Progenitor cell of endocrine pancreas (in vitro differentiated cells): ENCODE measurements at regions not wholly inside any gene's neighbourhood (a gene's known extent, or its start where the extent isn't known, plus 50 kb on each side); places are given as distances from the start of the nearest gene placed in this dataset.

ENCODE experiments used
- DNase-seq: peaks from one replicate; pipeline ENCODE4 v3.0.0; 2021; ENCODE audit warnings: low spot score; ENCODE audit not compliant: unreplicated experiment
- H3K27ac Mint-ChIP-seq: 2 replicates; pipeline ENCODE4 v1.8.0; 2021; ENCODE audit warnings: mild to moderate bottlenecking, moderate library complexity, mixed read lengths
- H3K27me3 Mint-ChIP-seq: 2 replicates; pipeline ENCODE4 v1.8.0; 2021; ENCODE audit warnings: mixed read lengths
- H3K36me3 Mint-ChIP-seq: 2 replicates; pipeline ENCODE4 v1.8.0; 2022; ENCODE audit warnings: mixed read lengths; ENCODE audit not compliant: insufficient read depth
- H3K4me1 Mint-ChIP-seq: 2 replicates; pipeline ENCODE4 v1.8.0; 2021; ENCODE audit warnings: low read depth, mixed read lengths
- H3K4me3 Mint-ChIP-seq: 2 replicates; pipeline ENCODE4 v1.8.0; 2021; ENCODE audit warnings: low read depth, mild to moderate bottlenecking, moderate library complexity, mixed read lengths
- H3K9me3 Mint-ChIP-seq: 2 replicates; pipeline ENCODE4 v1.8.0; 2021; ENCODE audit warnings: low read depth, mixed read lengths
- CTCF ChIP-seq: fragments of 200-600 bp; sonication (generic); IDR thresholded peaks from one replicate; pipeline ENCODE4 v1.5.0; 2021; ENCODE audit warnings: antibody characterized with exemption, mild to moderate bottlenecking; ENCODE audit not compliant: unreplicated experiment

- Mint-ChIP-seq H3K4me3 (no peak overlapping the region), H3K36me3 (no peaks in the 10 kb centered on the region), H3K27ac (no peak overlapping the region), H3K9me3 (no peaks in the 10 kb centered on the region), H3K4me1 (no peaks in the 10 kb centered on the region), H3K27me3 (peaks cover 19% of the 10 kb centered on the region)
- DNase-seq, result no peak
- TF ChIP-seq CTCF, result no peak
Observed at GRCh38 chr16:66036793-66037715, 329.4 kb upstream of the CDH5 start.

- Mint-ChIP-seq H3K4me3 (no peak overlapping the region), H3K9me3 (no peaks in the 10 kb centered on the region), H3K27ac (no peak overlapping the region), H3K4me1 (no peaks in the 10 kb centered on the region), H3K27me3 (peaks cover 18% of the 10 kb centered on the region), H3K36me3 (no peaks in the 10 kb centered on the region)
- no peak for TF ChIP-seq CTCF
- DNase-seq, result no peak
Observed at GRCh38 chr16:66036184-66036583, 330.3 kb upstream of the CDH5 start.

DNA sequence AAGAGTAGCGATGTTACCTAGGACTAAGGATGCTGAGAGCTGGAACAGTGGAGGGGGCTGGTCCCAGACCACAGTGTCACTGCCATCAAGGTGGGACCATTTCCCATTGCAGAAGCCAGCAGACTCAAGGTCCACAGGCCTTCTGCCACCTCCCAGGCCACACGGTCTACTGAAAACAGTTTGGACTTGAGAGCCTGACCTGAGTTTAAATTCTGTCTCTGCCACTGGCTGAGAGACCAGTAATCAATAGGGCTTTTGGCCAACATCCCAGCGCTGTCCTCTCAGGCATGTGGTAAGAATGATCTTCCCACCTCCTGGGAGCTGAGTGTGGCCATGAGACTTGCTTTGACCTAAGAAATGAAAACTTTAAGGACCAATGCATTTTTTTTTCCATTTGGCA lies 331.4 kb upstream of the CDH5 start:
- DNase-seq, result no peak
- Mint-ChIP-seq H3K27me3 (peaks cover 14% of the 10 kb centered on the region), H3K27ac (no peak overlapping the region), H3K4me1 (no peaks in the 10 kb centered on the region), H3K4me3 (no peak overlapping the region), H3K9me3 (no peaks in the 10 kb centered on the region), H3K36me3 (no peaks in the 10 kb centered on the region)
- no peak for TF ChIP-seq CTCF

DNA sequence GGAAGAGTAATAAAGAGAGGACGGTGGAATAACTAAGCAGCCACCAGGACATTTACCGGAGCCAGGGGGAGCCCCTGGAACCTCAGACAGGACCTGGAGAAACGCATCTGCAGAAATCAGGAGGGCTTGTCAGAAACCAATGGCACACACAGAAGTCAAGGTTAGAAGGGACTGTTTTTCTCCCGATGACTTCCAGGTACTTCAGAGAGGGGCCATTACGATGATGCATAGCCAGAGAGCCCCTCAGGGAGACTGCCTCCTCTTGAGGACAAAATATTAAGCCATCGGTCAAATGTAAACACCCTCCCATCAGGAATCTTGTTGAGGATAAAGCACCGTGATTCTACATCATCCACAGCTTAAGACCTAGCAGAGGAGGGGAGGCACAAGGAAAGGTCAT lies 333.6 kb upstream of the CDH5 start:
- Mint-ChIP-seq H3K4me3 (no peak overlapping the region), H3K36me3 (no peaks in the 10 kb centered on the region)
- no peak for TF ChIP-seq CTCF

DNA sequence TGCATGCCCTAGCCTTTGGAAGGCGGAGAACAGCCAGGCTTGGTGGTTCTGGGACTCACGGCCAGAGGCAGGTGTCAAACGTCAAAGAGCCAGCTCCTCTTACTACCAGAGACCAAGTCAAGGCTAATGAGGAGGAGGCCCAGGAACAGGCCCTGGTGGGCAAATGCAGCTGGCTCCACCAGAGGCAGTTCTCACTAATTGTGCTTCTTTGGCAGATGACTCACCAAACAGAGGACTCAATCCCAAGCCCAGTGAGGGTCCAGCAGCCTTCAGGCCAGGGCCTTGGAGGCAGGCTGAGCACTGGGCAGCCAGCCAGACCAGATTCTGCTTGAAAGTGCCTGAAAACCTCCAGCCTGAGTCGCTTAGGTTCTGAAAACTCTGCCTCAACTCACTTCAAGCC lies 336.5 kb upstream of the CDH5 start:
- no peaks in the 10 kb centered on the region for H3K36me3 Mint-ChIP-seq
- H3K9me3 Mint-ChIP-seq, result peaks cover 1% of the 10 kb centered on the region
- peaks cover 16% of the 10 kb centered on the region for H3K27me3 Mint-ChIP-seq
- H3K4me1 Mint-ChIP-seq, result no peaks in the 10 kb centered on the region
- no peak overlapping the region for H3K27ac Mint-ChIP-seq
- no peak overlapping the region for H3K4me3 Mint-ChIP-seq
- DNase-seq, result no peak
- TF ChIP-seq CTCF, result no peak

More for the DNA sequence above, 333.6 kb upstream of the CDH5 start:
- Mint-ChIP-seq H3K27ac (no peak overlapping the region), H3K27me3 (peaks cover 15% of the 10 kb centered on the region), H3K9me3 (no peaks in the 10 kb centered on the region), H3K4me1 (no peaks in the 10 kb centered on the region)
- DNase-seq, result no peak
